Lung (tissue), 11 donors: ENCODE measurements at regions not wholly inside any gene's neighbourhood (a gene's known extent, or its start where the extent isn't known, plus 50 kb on each side); places are given as distances from the start of the nearest gene placed in this dataset.

ENCODE experiments used
- ATAC-seq: fragments of 200-7000 bp; cut with Tn5 transposase; one replicate; pipeline ENCODE4 v1.9.1; 2020; ENCODE audit warnings: moderate number of reproducible peaks; ENCODE audit not compliant: insufficient read depth, low FRiP score
- DNase-seq, 3 donors: peaks; one replicate each; pipeline ENCODE4 v3.0.0-alpha.2; 2013 to 2017
- H3K27ac ChIP-seq, 2 donors: one replicate each; pipeline ENCODE4 v1.5.1; 2013; ENCODE audit warnings: mild to moderate bottlenecking in 2 of 2, moderate library complexity in 2 of 2, control low read depth in 1 of 2, inconsistent platforms in 1 of 2, low read depth in 1 of 2, low read length in 1 of 2
- H3K27me3 ChIP-seq, 3 donors: one replicate each; pipeline ENCODE4 v1.5.1; 2013; ENCODE audit warnings: low read length in 2 of 3; ENCODE audit not compliant: control insufficient read depth in 3 of 3, insufficient read depth in 3 of 3
- H3K36me3 ChIP-seq, 4 donors: one replicate each; pipeline ENCODE4 v1.5.1; 2013; ENCODE audit warnings: low read length in 4 of 4, mild to moderate bottlenecking in 1 of 4, moderate library complexity in 1 of 4; ENCODE audit not compliant: control insufficient read depth in 4 of 4, insufficient read depth in 4 of 4
- H3K4me1 ChIP-seq, 5 donors: one replicate each; pipeline ENCODE4 v1.5.1; 2013; ENCODE audit warnings: low read length in 5 of 5, mild to moderate bottlenecking in 2 of 5, moderate library complexity in 1 of 5; ENCODE audit not compliant: control insufficient read depth in 5 of 5, insufficient read depth in 5 of 5
- H3K4me3 ChIP-seq: one replicate; pipeline ENCODE4 v1.5.1; 2013; ENCODE audit warnings: mild to moderate bottlenecking, control low read depth, moderate library complexity
- H3K9ac ChIP-seq, 2 donors: one replicate each; pipeline ENCODE4 v1.5.1; 2013; ENCODE audit warnings: low read length in 2 of 2, control low read depth in 1 of 2; ENCODE audit not compliant: insufficient read depth in 1 of 2
- H3K9me3 ChIP-seq, 4 donors: one replicate each; pipeline ENCODE4 v1.5.1; 2013; ENCODE audit warnings: low read length in 3 of 4, mild to moderate bottlenecking in 1 of 4, moderate library complexity in 1 of 4; ENCODE audit not compliant: control insufficient read depth in 4 of 4, insufficient read depth in 3 of 4
- WGBS, 2 donors: extraction: QIAGEN DNeasy Blood & Tissue Kit; methylation state at CpG; one replicate each; pipeline ENCODE4 v1.1.7; 2013; 5-methylcytosine and 5-hydroxymethylcytosine counted together
- TF ChIP-seq, protein P1 (sequence below): IDR thresholded peaks from 2 replicates; pipeline ENCODE4 v1.5.1; 2012; ENCODE audit warnings: mild to moderate bottlenecking; ENCODE audit errors: control extremely low read depth, extremely low read depth
- donor health status: control.
- donor health status: control.
- donor health status: Bipolar disorder and iron deficiency.
- donor health status: healthy.
- donor health status: DM: yes; HTN: yes; CAD: no.

DNA sequence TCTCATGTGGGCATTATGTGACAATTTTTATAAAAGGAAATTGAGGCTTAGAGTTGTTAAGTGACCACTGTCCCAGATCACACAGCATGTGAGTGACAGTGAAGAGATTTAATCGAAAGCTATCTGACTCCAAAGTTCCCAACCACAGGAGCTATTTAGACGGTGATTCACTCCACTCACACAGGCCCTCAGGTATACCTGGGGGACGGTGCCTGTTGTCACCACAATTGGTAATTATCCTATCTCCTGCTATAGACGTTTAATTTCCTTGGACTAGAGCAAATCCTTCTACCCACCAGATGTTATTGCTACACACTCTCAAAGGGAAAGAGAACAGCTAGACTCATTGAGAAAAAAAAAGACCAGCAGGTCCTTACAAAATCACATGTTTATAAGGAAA, 145.5 kb downstream of the KLF6 start:
- ATAC-seq = no peak

DNA sequence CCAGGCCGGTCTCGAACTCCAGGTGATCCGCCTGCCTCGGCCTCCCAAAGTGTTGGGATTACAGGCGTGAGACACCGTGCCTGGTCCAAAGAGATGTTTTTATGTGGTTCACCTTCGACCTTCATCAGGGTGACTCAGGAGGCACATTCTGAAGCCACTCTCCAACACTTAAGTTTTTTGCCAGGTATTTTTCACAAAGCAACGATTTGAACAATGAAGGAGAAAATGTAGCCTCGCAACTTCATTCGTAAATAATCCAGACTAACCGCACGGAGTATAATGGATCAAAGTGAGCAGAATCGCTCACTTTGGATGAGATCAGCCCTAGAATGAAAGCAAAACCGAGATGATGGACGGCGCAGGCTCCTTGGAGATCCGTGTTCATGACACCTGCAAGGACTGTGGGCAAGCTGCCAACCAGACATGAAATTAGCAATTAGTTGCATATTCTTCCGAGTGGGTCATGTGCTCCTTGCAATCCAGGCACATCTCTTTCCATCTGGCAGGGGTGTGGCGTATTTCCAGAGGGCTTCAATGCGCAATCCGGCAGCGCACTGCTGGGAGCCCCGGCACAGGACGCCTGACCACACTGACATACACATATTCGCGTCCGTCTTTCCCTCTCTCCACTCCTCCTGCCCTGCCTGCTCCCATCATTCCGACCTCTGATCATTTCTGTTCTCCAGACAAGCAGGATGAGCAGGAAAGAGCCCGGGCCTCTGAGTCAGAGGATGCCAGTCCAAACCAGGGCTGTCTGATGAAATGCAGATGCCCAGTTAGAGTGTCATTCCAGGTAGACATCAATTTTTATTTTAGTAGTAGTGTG, 148.4 kb downstream of the KLF6 start:
- DNase-seq = no peak
- Histone ChIP-seq H3K27ac (no peak overlapping the region), H3K9ac (no peak overlapping the region), H3K27me3 (no peaks in the 10 kb centered on the region), H3K4me3 (no peak overlapping the region), H3K4me1 (no peaks in the 10 kb centered on the region), H3K9me3 (no peaks in the 10 kb centered on the region), H3K36me3 (no peaks in the 10 kb centered on the region)
- WGBS, 2 donors = 93 to 95% methylated on average over 29 of the region's 29 CpGs
- TF ChIP-seq, protein P1, sequence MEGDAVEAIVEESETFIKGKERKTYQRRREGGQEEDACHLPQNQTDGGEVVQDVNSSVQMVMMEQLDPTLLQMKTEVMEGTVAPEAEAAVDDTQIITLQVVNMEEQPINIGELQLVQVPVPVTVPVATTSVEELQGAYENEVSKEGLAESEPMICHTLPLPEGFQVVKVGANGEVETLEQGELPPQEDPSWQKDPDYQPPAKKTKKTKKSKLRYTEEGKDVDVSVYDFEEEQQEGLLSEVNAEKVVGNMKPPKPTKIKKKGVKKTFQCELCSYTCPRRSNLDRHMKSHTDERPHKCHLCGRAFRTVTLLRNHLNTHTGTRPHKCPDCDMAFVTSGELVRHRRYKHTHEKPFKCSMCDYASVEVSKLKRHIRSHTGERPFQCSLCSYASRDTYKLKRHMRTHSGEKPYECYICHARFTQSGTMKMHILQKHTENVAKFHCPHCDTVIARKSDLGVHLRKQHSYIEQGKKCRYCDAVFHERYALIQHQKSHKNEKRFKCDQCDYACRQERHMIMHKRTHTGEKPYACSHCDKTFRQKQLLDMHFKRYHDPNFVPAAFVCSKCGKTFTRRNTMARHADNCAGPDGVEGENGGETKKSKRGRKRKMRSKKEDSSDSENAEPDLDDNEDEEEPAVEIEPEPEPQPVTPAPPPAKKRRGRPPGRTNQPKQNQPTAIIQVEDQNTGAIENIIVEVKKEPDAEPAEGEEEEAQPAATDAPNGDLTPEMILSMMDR = no peak
- no peak for ATAC-seq

More for the DNA sequence above, 145.5 kb downstream of the KLF6 start:
- no peak overlapping the region for H3K9ac ChIP-seq
- H3K27ac ChIP-seq = no peak overlapping the region
- H3K36me3 ChIP-seq = no peaks in the 10 kb centered on the region
- no peak overlapping the region for H3K4me3 ChIP-seq
- no peaks in the 10 kb centered on the region for H3K27me3 ChIP-seq
- no peaks in the 10 kb centered on the region for H3K9me3 ChIP-seq
- TF ChIP-seq, protein P1 = no peak
- peaks cover 0 to 3% (median 0%) of the 10 kb centered on the region in 5 donors for H3K4me1 ChIP-seq
- no peak for DNase-seq
- 80 to 87% methylated on average over 4 of the region's 4 CpGs for WGBS, 2 donors

DNA sequence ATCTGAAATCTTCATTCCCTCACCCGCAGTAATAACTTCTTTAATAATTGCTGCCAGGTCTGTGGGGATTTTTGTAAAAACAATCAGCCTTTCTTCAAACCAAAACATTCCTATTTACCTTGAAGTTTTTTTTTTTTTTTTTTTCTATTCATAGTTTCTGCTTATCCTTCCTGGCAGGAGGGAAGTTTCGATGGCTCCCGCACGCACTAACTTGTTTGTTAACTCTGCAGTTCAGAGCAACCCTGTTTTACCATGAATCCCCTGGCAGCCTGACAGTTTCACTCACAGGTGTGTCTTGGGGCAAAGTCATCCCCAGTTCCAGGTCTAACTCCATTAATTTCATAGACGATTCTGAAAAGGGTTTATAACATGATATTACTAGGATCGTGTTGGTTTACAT, 149.3 kb downstream of the KLF6 start:
- H3K4me3 ChIP-seq = no peak overlapping the region
- H3K27me3 ChIP-seq = no peaks in the 10 kb centered on the region
- no peaks in the 10 kb centered on the region for H3K4me1 ChIP-seq
- H3K27ac ChIP-seq = no peak overlapping the region
- peaks cover 0 to 2% (median 0%) of the 10 kb centered on the region in 4 donors for H3K9me3 ChIP-seq
- no peak overlapping the region for H3K9ac ChIP-seq
- no peak for DNase-seq
- WGBS, 2 donors = 65 to 89% methylated on average over 6 of the region's 6 CpGs
- TF ChIP-seq, protein P1 = no peak
- no peak for ATAC-seq
- H3K36me3 ChIP-seq = no peaks in the 10 kb centered on the region
